Breast epithelium (tissue), 3 donors: ENCODE measurements at regions not wholly inside any gene's neighbourhood (a gene's known extent, or its start where the extent isn't known, plus 50 kb on each side); places are given as distances from the start of the nearest gene placed in this dataset.

Experiments used
- POLR2A ChIP-seq: fragments of 450-650 bp; IDR thresholded peaks from one replicate; pipeline ENCODE4 v1.6.1; 2016; ENCODE audit warnings: antibody characterized with exemption, mild to moderate bottlenecking, moderate library complexity
- POLR2AphosphoS5 ChIP-seq, 3 donors: sonication (generic); formaldehyde crosslinking; IDR thresholded peaks; one replicate each; pipeline ENCODE4 v1.6.1; 2017; ENCODE audit warnings: antibody characterized with exemption in 3 of 3
- TF ChIP-seq, protein P1 (sequence below), 3 donors: fragments of 450-650 bp; IDR thresholded peaks; one replicate each; pipeline ENCODE4 v1.5.1; 2016 to 2017; ENCODE audit warnings: antibody characterized with exemption in 3 of 3, mild to moderate bottlenecking in 3 of 3, moderate library complexity in 3 of 3

DNA sequence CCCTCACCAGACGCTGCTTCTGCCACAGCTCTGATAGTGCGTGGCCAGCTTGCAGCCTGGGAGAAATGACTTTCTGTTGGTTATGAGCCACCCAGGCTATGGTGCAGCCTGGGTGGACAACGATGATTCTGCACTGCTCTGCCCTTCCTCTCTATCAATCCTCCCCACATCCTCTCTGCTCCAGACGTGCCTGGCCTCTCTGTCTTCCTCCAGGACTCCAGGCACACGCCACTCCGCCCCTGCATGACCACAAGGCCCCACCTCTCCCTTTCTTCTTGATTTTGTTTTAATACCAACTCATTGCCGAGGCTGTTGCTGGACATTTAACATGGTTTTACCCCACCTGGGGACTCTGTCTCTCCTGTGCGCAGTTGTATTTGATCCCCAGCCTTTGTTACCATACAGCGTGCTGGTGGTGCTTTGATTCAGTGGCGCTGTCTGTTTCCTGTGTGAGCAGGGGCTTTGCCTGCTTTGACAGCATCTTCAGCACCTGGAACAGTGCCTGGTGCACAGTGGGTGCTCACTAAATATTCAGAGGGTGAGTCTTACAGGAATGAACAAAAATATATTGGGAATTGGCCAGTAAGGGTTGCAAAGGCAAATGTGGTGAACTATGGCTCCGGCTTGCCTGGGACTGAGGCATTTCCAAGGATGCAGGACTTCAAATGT is 280.9 kb downstream of the CDH26 start:
- TF ChIP-seq POLR2A (no peak), POLR2AphosphoS5 (IDR thresholded peaks at IDR 0.05) (no peak)
- TF ChIP-seq, protein P1, sequence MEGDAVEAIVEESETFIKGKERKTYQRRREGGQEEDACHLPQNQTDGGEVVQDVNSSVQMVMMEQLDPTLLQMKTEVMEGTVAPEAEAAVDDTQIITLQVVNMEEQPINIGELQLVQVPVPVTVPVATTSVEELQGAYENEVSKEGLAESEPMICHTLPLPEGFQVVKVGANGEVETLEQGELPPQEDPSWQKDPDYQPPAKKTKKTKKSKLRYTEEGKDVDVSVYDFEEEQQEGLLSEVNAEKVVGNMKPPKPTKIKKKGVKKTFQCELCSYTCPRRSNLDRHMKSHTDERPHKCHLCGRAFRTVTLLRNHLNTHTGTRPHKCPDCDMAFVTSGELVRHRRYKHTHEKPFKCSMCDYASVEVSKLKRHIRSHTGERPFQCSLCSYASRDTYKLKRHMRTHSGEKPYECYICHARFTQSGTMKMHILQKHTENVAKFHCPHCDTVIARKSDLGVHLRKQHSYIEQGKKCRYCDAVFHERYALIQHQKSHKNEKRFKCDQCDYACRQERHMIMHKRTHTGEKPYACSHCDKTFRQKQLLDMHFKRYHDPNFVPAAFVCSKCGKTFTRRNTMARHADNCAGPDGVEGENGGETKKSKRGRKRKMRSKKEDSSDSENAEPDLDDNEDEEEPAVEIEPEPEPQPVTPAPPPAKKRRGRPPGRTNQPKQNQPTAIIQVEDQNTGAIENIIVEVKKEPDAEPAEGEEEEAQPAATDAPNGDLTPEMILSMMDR (IDR thresholded peaks at IDR 0.05): no peak
